H1 (cell line): ENCODE measurements at regions not wholly inside any gene's neighbourhood (a gene's known extent, or its start where the extent isn't known, plus 50 kb on each side); places are given as distances from the start of the nearest gene placed in this dataset.

ENCODE experiments used
- BRCA1 ChIP-seq: IDR thresholded peaks from 2 replicates; pipeline ENCODE4 v1.6.1; 2012; ENCODE audit warnings: low read depth, low read length, improper control_type of control experiment
- CTCF ChIP-seq, 3 experiments: IDR thresholded peaks; 1 replicate in 2 of 3; 2 replicates in 1 of 3; pipeline versions ENCODE4 v1.5.1 to v1.6.1; 2011; ENCODE audit warnings: low read length in 3 of 3, mild to moderate bottlenecking in 3 of 3, inconsistent platforms in 2 of 3, low read depth in 1 of 3, moderate library complexity in 1 of 3; ENCODE audit not compliant: insufficient read depth in 1 of 3; ENCODE audit errors: control extremely low read depth in 1 of 3
- EZH2 ChIP-seq: fragments of 200-600 bp; sonication (generic); IDR thresholded peaks from 2 replicates; pipeline ENCODE4 v1.7.1; 2012; ENCODE audit warnings: low read depth, mild to moderate bottlenecking, moderate library complexity, low read length, inconsistent platforms; ENCODE audit not compliant: severe bottlenecking
- POLR2AphosphoS5 ChIP-seq: IDR thresholded peaks from 2 replicates; pipeline ENCODE4 v1.6.1; 2011; ENCODE audit warnings: low read depth, low read length
- SIN3A ChIP-seq, 2 experiments: IDR thresholded peaks in 1 of 2; conservative IDR thresholded peaks in 1 of 2; 2 replicates each; pipeline ENCODE4 v1.6.1; 2011 to 2012; ENCODE audit warnings: low read length in 2 of 2, improper control_type of control experiment in 1 of 2, low read depth in 1 of 2, mild to moderate bottlenecking in 1 of 2
- SIRT6 ChIP-seq: IDR thresholded peaks from one replicate; pipeline ENCODE4 v1.7.1; 2012; ENCODE audit warnings: low read length, inconsistent platforms
- SUZ12 ChIP-seq: fragments of 200-600 bp; sonication (generic); IDR thresholded peaks from 2 replicates; pipeline ENCODE4 v1.6.1; 2012; ENCODE audit warnings: mild to moderate bottlenecking, inconsistent platforms, low read length, moderate library complexity, mixed read lengths
- TF ChIP-seq, protein P1 (sequence below): IDR thresholded peaks from 2 replicates; pipeline ENCODE4 v1.6.1; 2011; ENCODE audit warnings: low read depth, mild to moderate bottlenecking, low read length; ENCODE audit not compliant: insufficient read depth

DNA sequence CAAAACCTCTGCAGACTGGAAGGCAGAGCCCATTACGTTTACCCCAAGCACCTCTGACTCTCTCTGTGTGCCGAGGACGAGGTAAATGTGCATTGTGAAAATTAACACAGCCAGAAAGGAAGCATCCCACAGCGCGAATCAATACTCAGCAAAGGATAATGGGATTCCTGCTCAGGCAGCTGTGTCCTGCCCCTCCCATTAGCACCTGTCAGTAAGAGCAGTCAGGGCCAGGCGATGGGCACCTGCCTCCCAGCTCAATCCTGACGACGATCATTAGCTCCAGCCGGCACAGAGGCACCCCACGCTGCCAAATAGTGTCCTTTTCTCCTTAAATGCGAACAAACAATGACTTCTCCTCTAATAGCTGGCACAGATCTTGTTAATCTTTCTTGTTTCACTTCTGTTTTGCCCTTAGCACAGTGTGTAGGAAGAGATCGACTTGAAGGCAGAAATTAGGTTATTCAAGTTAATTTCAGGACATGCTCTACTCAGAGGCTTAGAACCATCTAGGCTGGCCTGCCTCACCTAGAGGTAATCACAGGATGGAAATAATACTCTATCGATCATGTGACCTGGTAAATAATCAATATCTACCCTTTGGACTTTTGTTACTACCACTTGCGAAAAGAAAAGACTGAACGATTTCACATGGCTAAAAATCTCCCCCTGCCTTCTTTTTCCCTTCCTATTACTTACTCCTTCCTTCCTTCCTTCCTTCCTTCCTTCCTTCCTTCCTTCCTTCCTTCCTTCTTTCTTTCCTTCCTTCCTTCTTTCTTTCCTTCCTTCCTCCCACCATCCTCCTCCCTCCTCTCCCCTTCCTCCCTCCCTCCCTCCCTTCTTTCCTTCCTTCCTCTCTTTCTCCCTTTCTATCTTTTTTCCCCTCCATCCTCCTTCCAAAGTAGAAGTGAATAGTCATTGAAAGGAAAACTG is 487.9 kb upstream of the ID2 start:
- TF ChIP-seq POLR2AphosphoS5 (no peak), SIN3A (conservative IDR thresholded peaks at IDR 0.05 in 1 of 2, IDR thresholded peaks at IDR 0.05 in 1 of 2; ENCODE audit: low read depth in 1 of 2, low read length in 2 of 2) (peak in 1 of 2 experiments; percentile 78; a peak in 1 of 4 replicates), EZH2 (no peak), BRCA1 (no peak), CTCF (IDR thresholded peaks at IDR 0.05; ENCODE audit: control extremely low read depth in 1 of 3, insufficient read depth in 1 of 3, low read depth in 1 of 3, low read length in 3 of 3) (no peak), SIRT6 (no peak), SUZ12 (no peak)
- TF ChIP-seq, protein P1, sequence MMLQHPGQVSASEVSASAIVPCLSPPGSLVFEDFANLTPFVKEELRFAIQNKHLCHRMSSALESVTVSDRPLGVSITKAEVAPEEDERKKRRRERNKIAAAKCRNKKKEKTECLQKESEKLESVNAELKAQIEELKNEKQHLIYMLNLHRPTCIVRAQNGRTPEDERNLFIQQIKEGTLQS, result no peak
